ENCODE measurements at regions not wholly inside any gene's neighbourhood (a gene's known extent, or its start where the extent isn't known, plus 50 kb on each side); places are given as distances from the start of the nearest gene placed in this dataset.

DNA sequence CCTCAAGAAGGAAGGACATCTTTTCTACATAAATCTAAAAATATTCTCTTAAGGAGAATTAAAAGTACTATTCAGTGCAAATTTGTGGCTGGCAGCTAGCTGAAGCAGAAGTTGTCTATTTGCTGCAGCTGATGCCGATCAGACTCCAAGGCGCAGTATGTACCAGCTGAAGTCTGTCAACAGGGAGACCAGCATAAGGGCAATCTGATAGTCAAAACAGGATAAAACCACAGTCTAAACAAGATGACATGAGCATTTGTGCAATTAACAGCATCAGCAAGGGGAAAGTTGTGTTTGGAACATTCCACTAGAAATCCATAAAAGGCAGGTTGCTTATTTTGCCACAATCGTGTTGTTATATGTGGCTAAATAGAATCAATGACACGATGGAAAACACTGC is 198.2 kb upstream of the ROBO2 start:
- intact Hi-C loops (cut with micrococcal nuclease): no loop called here
- no peaks in the 10 kb centered on the region for H3K27me3 Mint-ChIP-seq (ENCODE audit: low read depth)
- no peak overlapping the region for H3K27ac Mint-ChIP-seq
- H3K4me1 Mint-ChIP-seq (ENCODE audit: low read depth): no peaks in the 10 kb centered on the region
- H3K9me3 Mint-ChIP-seq: peaks cover 40% of the 10 kb centered on the region
- no peak for DNase-seq (ENCODE audit: low spot score)
- H3K36me3 Mint-ChIP-seq (ENCODE audit: low read depth): no peaks in the 10 kb centered on the region
- H3K4me3 Mint-ChIP-seq (ENCODE audit: low read depth): no peak overlapping the region

DNA sequence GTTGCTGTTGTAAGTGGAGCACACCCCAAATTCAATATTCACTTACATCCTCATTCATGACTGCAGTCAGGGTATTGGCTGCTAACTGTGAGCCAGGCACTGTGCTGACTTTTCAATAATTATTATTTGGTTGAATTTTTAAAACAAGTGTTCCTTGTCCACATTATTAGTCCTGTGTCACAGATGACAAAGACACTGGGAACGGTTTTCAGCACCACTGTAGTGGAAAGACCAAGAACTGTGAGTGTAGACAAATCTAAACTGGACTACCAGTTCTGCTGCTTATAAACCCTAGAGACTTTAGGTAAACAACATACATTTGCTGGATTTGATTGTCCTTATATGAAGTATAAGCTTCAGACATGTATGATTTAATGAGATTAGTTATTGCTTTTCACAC is 197.7 kb upstream of the ROBO2 start:
- peaks cover 44% of the 10 kb centered on the region for H3K9me3 Mint-ChIP-seq
- no peaks in the 10 kb centered on the region for H3K4me1 Mint-ChIP-seq (ENCODE audit: low read depth)
- H3K4me3 Mint-ChIP-seq (ENCODE audit: low read depth): no peak overlapping the region
- no peak for DNase-seq (ENCODE audit: low spot score)
- H3K27me3 Mint-ChIP-seq (ENCODE audit: low read depth): no peaks in the 10 kb centered on the region
- H3K27ac Mint-ChIP-seq: no peak overlapping the region
- intact Hi-C loops (cut with micrococcal nuclease): no loop called here
- no peaks in the 10 kb centered on the region for H3K36me3 Mint-ChIP-seq (ENCODE audit: low read depth)

DNA sequence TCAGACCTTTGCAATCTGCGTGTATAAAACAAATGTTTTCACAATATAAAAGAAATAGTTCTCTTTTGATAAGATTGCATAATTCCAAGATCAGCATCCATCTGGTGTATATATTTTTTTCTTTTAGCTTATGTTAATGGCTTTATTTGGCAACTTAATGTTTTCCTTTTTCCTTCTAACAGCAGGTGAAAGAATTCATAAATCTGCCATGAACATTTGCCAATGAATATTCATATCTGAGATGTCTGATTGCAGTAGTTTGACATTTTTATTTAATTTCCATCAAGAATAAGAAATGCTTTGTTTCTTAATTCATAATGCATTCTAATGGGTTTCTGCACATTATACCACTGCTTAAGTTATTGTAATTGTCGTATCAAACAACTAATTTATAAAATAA is 184.4 kb upstream of the ROBO2 start:
- Mint-ChIP-seq H3K4me3 (ENCODE audit: low read depth) (no peak overlapping the region), H3K27ac (no peak overlapping the region), H3K4me1 (ENCODE audit: low read depth) (no peaks in the 10 kb centered on the region), H3K36me3 (ENCODE audit: low read depth) (no peaks in the 10 kb centered on the region), H3K9me3 (peaks cover 38% of the 10 kb centered on the region), H3K27me3 (ENCODE audit: low read depth) (no peaks in the 10 kb centered on the region)
- intact Hi-C loops (cut with micrococcal nuclease): no loop called here
- no peak for DNase-seq (ENCODE audit: low spot score)

DNA sequence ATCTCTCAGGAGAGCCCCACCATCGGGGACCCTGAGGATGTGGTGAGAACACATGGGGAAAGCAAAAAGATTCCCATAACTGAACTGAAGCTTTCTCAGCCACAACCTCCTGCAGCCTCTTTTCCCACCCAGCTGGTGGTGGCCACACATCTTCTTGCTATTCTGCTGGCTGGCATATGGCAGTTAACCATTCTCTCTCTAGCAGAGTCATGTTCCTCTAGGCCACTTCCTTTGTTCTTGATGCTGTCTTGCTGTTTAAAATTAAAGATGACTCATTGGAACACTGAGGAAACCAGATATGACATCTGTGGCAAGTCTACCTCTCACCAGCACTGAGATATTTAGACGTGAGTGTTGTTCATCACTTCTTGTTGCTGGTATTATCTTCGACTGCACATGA is 180.3 kb upstream of the ROBO2 start:
- H3K9me3 Mint-ChIP-seq: peaks cover 51% of the 10 kb centered on the region
- H3K4me3 Mint-ChIP-seq (ENCODE audit: low read depth): no peak overlapping the region
- H3K36me3 Mint-ChIP-seq (ENCODE audit: low read depth): no peaks in the 10 kb centered on the region
- H3K4me1 Mint-ChIP-seq (ENCODE audit: low read depth): no peaks in the 10 kb centered on the region
- intact Hi-C loops (cut with micrococcal nuclease): no loop called here
- no peak for DNase-seq (ENCODE audit: low spot score)
- no peaks in the 10 kb centered on the region for H3K27me3 Mint-ChIP-seq (ENCODE audit: low read depth)
- no peak overlapping the region for H3K27ac Mint-ChIP-seq

DNA sequence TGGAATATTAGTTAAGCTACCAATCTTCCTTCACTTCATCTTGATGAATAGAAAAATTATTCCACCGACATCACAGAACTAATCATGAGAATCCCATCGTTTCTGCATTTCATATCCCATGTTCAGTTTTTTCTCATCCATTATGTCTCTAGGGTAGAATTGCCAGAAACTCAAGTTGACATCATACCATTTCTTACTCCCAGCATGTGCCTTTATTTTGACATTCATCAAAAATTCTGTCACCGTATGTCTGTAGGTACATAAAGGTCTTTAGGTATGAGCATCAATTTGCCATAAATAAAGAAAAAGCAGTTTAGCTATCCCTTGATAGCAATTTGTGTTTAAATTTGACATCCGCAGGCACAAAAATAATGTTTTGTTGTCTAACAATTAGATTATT is 175.5 kb upstream of the ROBO2 start:
- Mint-ChIP-seq H3K9me3 (peaks cover 59% of the 10 kb centered on the region), H3K27me3 (ENCODE audit: low read depth) (no peaks in the 10 kb centered on the region), H3K27ac (no peak overlapping the region), H3K36me3 (ENCODE audit: low read depth) (no peaks in the 10 kb centered on the region), H3K4me3 (ENCODE audit: low read depth) (no peak overlapping the region), H3K4me1 (ENCODE audit: low read depth) (no peaks in the 10 kb centered on the region)
- DNase-seq (ENCODE audit: low spot score): no peak
- intact Hi-C loops (cut with micrococcal nuclease): no loop called here

DNA sequence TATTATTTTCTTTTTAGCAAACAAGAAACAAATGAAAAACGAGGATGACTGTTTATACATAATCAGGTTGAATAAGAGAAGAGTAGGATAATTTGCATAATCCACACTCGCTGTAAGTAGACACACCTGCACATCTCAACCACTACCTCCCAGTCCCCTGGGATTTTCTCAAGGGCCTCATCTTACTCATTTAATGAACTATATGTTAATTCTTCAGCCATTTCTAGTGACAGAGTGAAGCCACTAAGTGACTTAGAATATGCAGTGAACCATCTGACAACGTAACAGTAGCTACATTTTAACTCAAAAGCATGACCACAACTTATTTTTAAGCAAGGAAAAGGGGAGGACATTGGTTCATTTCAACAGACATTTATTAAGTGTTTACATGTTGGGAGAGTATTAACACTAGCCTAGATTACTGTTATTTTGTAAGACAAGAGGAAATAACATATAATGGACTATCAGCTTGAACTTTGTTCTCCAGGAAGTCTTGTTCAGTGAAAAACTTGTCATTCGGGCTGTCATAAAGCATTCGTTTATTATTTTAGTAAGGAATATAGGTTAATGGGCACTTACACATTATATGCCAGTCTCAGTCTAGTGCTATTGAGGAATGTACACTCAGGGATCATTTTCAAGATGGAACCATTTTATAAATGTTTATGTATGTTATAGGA is 173.0 kb upstream of the ROBO2 start:
- intact Hi-C loops (cut with micrococcal nuclease): no loop called here
- H3K4me1 Mint-ChIP-seq (ENCODE audit: low read depth): no peaks in the 10 kb centered on the region

DNA sequence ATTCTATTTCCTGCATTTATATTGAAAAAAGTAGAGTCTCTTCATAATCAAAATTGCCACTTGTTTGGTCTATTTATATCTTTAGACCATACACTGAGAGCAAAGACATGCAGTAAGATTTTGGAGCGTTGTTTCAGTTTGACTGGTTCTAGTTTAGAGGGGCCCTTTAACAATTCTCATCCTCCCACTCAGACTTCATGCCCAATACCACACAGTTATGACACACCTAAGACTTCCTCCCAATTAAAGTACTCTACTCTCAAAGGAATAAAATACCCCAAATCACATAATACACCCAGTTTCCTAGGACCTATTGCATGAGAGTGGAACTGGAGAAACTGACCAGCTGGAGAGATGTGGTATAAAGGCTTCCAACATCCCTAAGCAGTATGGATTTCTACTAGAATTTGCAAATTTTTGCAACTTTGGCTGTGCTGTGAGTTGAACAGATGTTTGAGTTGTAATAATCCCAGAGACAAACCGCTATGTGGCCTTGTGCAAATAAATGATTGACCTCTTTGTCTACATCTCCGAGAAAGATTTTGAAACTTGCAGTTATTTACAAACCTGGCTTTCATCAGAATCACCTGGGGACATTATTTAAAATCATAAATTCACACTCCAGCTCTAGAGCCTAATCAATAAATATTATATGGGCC is 170.0 kb upstream of the ROBO2 start:
- Mint-ChIP-seq H3K9me3 (peaks cover 40% of the 10 kb centered on the region), H3K4me1 (ENCODE audit: low read depth) (no peaks in the 10 kb centered on the region), H3K27ac (no peak overlapping the region), H3K4me3 (ENCODE audit: low read depth) (no peak overlapping the region), H3K36me3 (ENCODE audit: low read depth) (no peaks in the 10 kb centered on the region), H3K27me3 (ENCODE audit: low read depth) (no peaks in the 10 kb centered on the region)
- DNase-seq (ENCODE audit: low spot score): no peak
- intact Hi-C loops (cut with micrococcal nuclease): no loop called here

More for the DNA sequence above, 173.0 kb upstream of the ROBO2 start:
- Mint-ChIP-seq H3K4me3 (ENCODE audit: low read depth) (no peak overlapping the region), H3K36me3 (ENCODE audit: low read depth) (no peaks in the 10 kb centered on the region), H3K27ac (no peak overlapping the region), H3K27me3 (ENCODE audit: low read depth) (no peaks in the 10 kb centered on the region), H3K9me3 (peaks cover 50% of the 10 kb centered on the region)
- no peak for DNase-seq (ENCODE audit: low spot score)

DNA sequence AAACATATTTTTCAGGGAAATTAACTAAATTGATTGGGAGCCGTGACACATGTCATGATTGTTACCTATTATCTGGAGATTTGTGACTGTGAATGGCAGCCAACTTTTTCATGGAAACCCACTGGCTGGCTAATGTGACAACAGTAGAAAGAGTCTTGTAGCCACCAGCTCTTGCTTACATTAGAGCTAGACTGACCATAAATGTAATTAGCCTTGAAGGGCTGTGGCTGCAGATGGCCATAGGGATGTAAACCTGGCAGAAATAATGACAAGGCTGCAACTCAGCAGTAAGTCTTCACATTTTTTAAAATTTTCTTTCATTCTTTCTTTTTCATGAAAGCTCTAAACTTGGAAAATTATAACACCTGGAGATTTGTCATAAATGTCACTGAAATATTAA is 168.2 kb upstream of the ROBO2 start:
- no peak overlapping the region for H3K4me3 Mint-ChIP-seq (ENCODE audit: low read depth)
- H3K36me3 Mint-ChIP-seq (ENCODE audit: low read depth): no peaks in the 10 kb centered on the region
- H3K27me3 Mint-ChIP-seq (ENCODE audit: low read depth): no peaks in the 10 kb centered on the region
- intact Hi-C loops (cut with micrococcal nuclease): no loop called here
- no peaks in the 10 kb centered on the region for H3K4me1 Mint-ChIP-seq (ENCODE audit: low read depth)
- peaks cover 46% of the 10 kb centered on the region for H3K9me3 Mint-ChIP-seq
- DNase-seq (ENCODE audit: low spot score): no peak
- no peak overlapping the region for H3K27ac Mint-ChIP-seq

DNA sequence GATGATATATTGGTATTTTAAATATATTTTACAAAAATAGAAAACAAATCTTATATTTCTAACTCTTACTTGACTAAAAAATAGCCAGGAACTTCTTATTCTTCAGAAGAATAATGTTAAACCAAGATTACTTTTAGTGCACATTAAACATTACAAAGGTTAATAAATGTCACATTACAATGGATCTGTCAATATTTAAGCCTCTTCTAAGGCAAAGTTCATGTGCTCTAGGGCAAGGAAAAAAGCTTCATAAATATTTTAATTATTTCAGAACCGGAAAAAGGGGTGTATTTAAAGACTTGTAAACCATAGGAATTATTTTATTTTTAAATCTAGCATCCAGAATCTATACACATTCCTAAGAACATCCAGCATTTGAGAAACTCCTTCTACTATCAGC is 166.9 kb upstream of the ROBO2 start:
- no peak overlapping the region for H3K4me3 Mint-ChIP-seq (ENCODE audit: low read depth)

DNA sequence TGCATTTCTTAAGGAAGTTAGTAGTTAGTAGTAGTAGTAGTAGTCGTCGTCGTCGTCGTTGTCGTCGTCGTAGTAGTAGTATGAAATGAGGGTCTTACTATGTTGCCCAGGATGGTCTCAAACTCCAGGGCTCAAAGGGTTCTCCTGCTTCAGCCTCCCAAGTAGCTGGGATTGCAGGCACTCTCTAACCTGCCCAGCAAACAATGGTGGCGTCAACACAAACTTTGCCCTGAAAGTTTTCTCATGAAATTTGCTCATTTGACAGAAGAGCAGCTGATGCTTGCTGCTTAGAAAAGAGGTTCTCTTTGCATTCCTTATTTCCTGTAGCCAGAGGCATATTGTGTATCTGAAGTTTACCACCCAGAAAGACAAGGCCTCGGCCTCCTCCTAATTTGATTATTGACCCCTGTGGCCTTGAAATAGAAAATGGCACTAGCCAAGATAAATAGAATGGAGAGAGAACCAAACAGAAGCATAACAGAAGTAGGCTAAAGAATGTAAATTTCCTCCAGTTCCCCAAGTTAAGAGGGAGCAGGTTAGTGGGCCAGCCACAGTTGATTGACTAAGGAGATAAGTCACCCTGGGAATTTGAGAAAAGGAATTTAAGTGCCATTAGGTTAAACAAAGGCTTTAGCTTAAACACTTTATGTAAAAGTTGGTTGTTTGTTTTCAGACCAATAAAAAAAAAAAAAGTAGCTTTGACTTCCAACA is 166.2 kb upstream of the ROBO2 start:
- no peaks in the 10 kb centered on the region for H3K4me1 Mint-ChIP-seq (ENCODE audit: low read depth)

More for the DNA sequence above, 166.9 kb upstream of the ROBO2 start:
- no peak overlapping the region for H3K27ac Mint-ChIP-seq
- peaks cover 41% of the 10 kb centered on the region for H3K9me3 Mint-ChIP-seq
- intact Hi-C loops (cut with micrococcal nuclease): no loop called here
- H3K27me3 Mint-ChIP-seq (ENCODE audit: low read depth): no peaks in the 10 kb centered on the region
- no peak for DNase-seq (ENCODE audit: low spot score)
- no peaks in the 10 kb centered on the region for H3K4me1 Mint-ChIP-seq (ENCODE audit: low read depth)
- no peaks in the 10 kb centered on the region for H3K36me3 Mint-ChIP-seq (ENCODE audit: low read depth)

DNA sequence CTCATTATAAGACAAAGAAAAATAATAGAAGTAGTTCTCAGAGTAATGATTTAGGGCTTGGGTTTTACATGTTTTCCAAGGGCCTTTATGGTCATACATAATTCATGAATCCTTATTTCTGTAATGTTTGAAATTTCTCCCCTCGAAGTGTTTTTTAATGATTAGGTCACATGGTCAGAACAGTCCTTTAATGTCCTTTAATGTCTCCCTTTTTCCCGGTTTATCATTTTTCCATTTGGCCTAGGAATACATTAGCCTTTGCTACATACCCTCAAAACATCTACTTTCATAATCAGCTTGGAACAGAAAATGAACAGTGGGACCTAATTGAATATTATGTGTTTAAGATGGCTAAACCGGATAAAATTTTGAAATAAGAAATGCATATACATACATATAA is 159.9 kb upstream of the ROBO2 start:
- Mint-ChIP-seq H3K27me3 (ENCODE audit: low read depth) (no peaks in the 10 kb centered on the region), H3K36me3 (ENCODE audit: low read depth) (no peaks in the 10 kb centered on the region), H3K27ac (no peak overlapping the region), H3K9me3 (peaks cover 45% of the 10 kb centered on the region), H3K4me3 (ENCODE audit: low read depth) (no peak overlapping the region), H3K4me1 (ENCODE audit: low read depth) (no peaks in the 10 kb centered on the region)
- intact Hi-C loops (cut with micrococcal nuclease): no loop called here
- no peak for DNase-seq (ENCODE audit: low spot score)

More for the DNA sequence above, 166.2 kb upstream of the ROBO2 start:
- H3K36me3 Mint-ChIP-seq (ENCODE audit: low read depth): no peaks in the 10 kb centered on the region
- DNase-seq (ENCODE audit: low spot score): no peak
- H3K27me3 Mint-ChIP-seq (ENCODE audit: low read depth): no peaks in the 10 kb centered on the region
- no peak overlapping the region for H3K27ac Mint-ChIP-seq
- H3K9me3 Mint-ChIP-seq: peaks cover 40% of the 10 kb centered on the region
- intact Hi-C loops (cut with micrococcal nuclease): no loop called here
- no peak overlapping the region for H3K4me3 Mint-ChIP-seq (ENCODE audit: low read depth)

DNA sequence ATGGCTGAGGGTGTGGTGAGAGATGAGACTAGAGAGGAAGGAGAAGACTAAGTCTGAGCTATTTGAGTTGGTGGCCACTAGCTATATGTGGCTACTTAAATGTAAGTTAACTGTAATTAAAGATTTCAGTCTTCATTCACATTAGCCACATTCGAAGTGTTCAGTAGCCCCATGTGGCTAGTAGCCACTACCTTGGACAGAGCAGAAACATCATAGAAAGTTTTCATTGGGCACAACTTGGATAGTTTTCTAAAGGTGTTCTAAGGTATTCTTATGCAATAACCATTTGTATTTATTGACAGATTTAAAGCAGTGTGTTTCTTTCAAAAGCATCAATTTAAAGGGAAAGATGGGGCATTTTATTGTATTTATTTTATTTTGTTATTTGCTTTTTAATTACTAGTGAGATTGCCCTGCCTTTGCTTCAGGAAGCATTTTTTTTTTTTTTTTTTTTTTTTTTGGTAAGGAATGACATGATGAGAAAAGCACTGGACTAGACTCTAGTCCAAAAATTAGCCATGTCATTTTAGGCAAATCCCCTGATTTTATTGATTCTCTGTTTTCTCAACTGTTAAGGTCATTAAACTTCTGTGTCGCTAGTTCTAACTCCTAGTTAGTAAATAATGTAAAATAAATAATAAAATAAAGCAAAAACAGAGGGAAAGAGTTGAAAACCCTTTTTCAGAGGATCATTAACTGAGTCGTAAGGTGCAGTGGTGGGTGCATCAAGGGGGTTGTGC is 153.0 kb upstream of the ROBO2 start:
- Mint-ChIP-seq H3K36me3 (ENCODE audit: low read depth) (no peaks in the 10 kb centered on the region), H3K4me1 (ENCODE audit: low read depth) (no peaks in the 10 kb centered on the region), H3K4me3 (ENCODE audit: low read depth) (no peak overlapping the region), H3K27ac (no peak overlapping the region), H3K27me3 (ENCODE audit: low read depth) (no peaks in the 10 kb centered on the region), H3K9me3 (peaks cover 36% of the 10 kb centered on the region)
- no peak for DNase-seq (ENCODE audit: low spot score)
- intact Hi-C loops (cut with micrococcal nuclease): no loop called here

DNA sequence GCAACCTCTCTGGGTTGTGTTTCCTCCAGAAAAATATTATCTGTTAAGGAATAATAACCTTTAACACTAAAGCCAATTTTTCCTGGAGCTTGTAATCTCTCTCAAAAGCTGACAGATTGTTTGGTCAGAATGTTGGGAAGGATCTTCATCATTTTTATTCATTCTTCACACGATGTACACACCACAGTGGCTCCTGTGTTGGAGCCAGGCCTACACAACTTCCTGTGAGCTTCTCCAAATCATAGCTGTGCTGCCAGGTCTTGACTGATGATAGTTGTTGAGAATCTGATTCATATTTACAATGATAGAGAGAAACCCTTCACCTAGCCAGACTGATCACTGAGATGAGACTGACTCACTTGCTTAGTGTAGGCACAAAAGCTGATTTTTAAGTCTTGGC is 151.0 kb upstream of the ROBO2 start:
- Mint-ChIP-seq H3K9me3 (peaks cover 25% of the 10 kb centered on the region), H3K4me1 (ENCODE audit: low read depth) (no peaks in the 10 kb centered on the region), H3K36me3 (ENCODE audit: low read depth) (no peaks in the 10 kb centered on the region), H3K27me3 (ENCODE audit: low read depth) (no peaks in the 10 kb centered on the region), H3K4me3 (ENCODE audit: low read depth) (no peak overlapping the region), H3K27ac (no peak overlapping the region)
- intact Hi-C loops (cut with micrococcal nuclease): no loop called here
- no peak for DNase-seq (ENCODE audit: low spot score)
